Skeletal muscle satellite cell (primary cell): ENCODE measurements at regions not wholly inside any gene's neighbourhood (a gene's known extent, or its start where the extent isn't known, plus 50 kb on each side); places are given as distances from the start of the nearest gene placed in this dataset.

Experiments used
- H3K27me3 ChIP-seq: 2 replicates; pipeline ENCODE4 v1.7.0; 2013; ENCODE audit warnings: low read length; ENCODE audit not compliant: control insufficient read depth, insufficient read depth
- H3K36me3 ChIP-seq: 2 replicates; pipeline ENCODE4 v1.7.0; 2013; ENCODE audit warnings: mild to moderate bottlenecking, control low read depth, low read length; ENCODE audit not compliant: insufficient read depth
- H3K4me1 ChIP-seq: 2 replicates; pipeline ENCODE4 v1.7.0; 2013; ENCODE audit warnings: low read length; ENCODE audit not compliant: control insufficient read depth, insufficient read depth
- H3K4me2 ChIP-seq: 2 replicates; pipeline ENCODE4 v1.7.0; 2013; ENCODE audit warnings: mild to moderate bottlenecking, low read length
- H3K4me3 ChIP-seq: 2 replicates; pipeline ENCODE4 v1.7.0; 2013; ENCODE audit warnings: low read length
- H3K9ac ChIP-seq: 2 replicates; pipeline ENCODE4 v1.7.0; 2013; ENCODE audit warnings: mild to moderate bottlenecking, low read depth, low read length, moderate library complexity
- H3K9me3 ChIP-seq: replicated peaks from 2 replicates; pipeline ENCODE4 v1.7.0; 2013; ENCODE audit warnings: mild to moderate bottlenecking, control low read depth, low read length

DNA sequence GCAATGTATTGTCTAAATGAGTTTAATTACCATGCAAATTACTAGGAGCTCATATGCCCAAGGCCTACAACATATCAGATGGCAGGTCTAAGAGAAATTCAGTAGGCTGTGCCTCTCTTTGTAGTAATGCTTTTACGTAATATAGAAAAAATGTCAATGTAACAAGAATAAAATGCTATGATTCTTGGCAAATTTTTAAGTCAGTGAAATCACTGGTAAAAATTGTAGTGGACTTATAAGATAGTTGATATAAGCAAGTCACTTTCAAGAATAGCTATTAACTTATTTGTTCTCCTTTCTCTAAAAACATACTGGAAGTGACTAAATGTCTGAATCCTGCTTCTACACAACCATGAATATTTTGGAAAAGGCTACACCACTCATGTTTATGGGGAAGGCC is 707.8 kb downstream of the TUSC7 start:
- H3K9ac ChIP-seq: no peak overlapping the region
- no peaks in the 10 kb centered on the region for H3K27me3 ChIP-seq
- no peaks in the 10 kb centered on the region for H3K36me3 ChIP-seq
- no peaks in the 10 kb centered on the region for H3K9me3 ChIP-seq
- no peak overlapping the region for H3K4me2 ChIP-seq
- H3K4me1 ChIP-seq: no peaks in the 10 kb centered on the region
- H3K4me3 ChIP-seq: no peak overlapping the region

DNA sequence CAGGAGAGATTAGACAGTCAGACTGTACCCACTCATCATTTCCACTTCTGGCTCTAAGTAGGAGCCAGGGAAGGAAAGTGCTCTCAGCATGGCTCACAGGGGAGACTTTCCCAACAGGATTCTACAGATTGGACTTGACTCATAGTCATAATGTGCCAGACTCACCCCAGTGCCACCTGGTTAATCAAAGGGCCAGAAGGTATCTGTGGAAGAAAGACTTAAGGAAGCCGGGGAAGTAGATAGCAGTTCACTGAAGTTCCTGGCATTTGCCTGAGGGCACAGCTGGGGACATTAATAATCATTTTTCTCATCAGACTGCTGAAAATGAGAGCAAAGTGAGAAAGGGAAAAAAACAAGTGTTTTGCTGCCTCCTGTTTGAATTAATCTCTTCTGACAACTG is 717.5 kb downstream of the TUSC7 start:
- Histone ChIP-seq H3K27me3 (no peaks in the 10 kb centered on the region), H3K36me3 (no peaks in the 10 kb centered on the region), H3K9me3 (no peaks in the 10 kb centered on the region), H3K9ac (no peak overlapping the region), H3K4me2 (no peak overlapping the region), H3K4me1 (no peaks in the 10 kb centered on the region), H3K4me3 (no peak overlapping the region)

DNA sequence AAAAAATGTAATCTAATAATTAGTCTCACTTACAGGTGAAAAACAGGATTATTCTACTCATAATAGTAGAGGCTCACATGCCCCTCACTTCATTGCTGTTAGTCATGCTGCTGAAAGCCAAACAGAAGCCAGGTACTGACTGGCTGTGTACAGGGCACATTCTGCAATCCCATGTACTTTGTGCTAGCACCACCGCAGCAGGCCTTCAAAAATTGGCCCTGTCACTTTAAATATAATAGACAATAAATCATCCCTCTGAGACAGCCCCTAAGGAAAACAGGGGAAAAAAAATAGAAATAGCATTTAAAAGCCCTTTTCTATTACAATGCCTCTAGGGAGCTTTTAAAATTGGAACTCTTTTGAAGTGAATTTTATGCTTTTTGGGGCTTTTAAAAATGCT is 723.8 kb downstream of the TUSC7 start:
- Histone ChIP-seq H3K9me3 (no peaks in the 10 kb centered on the region), H3K4me1 (no peaks in the 10 kb centered on the region), H3K36me3 (no peaks in the 10 kb centered on the region), H3K4me2 (no peak overlapping the region), H3K9ac (no peak overlapping the region), H3K27me3 (no peaks in the 10 kb centered on the region), H3K4me3 (no peak overlapping the region)

DNA sequence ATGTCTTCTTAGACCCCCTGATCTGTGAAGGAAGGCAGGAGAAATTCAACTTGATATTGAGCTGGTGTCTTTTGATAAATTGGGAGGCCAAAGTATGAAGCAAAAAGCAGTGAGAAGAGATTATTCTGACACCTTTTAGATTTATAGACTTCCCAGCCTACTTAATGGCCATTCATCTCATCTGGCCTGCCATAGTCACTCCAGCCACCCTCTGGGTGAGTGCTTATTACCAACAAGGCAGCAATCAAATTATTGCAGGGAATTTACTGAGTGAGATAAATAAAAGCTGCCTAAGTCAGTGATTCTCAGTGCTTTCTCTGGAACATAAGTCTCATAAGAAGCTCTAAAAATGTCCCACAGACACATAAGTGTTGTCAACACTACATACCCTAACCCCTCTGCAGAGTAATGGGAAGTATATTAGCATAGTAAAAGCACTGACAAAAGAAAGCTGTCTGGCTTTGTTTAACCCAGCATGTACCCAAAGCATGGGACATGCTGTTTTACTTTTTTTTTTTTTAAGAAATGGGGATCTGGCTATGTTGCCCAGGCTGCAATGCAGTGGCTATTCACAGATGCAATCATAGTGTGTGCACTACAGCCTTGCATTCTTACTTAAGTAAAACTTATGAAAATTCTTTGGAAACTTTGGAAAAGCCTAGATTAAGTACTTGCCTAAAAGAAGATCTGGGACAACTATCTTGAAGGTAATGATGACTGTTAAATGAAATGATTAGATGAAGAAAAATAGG is 725.3 kb downstream of the TUSC7 start:
- no peaks in the 10 kb centered on the region for H3K36me3 ChIP-seq
- no peak overlapping the region for H3K4me3 ChIP-seq
- H3K27me3 ChIP-seq: no peaks in the 10 kb centered on the region
- H3K9ac ChIP-seq: no peak overlapping the region
- no peak overlapping the region for H3K4me2 ChIP-seq
- H3K9me3 ChIP-seq: no peaks in the 10 kb centered on the region
- no peaks in the 10 kb centered on the region for H3K4me1 ChIP-seq

DNA sequence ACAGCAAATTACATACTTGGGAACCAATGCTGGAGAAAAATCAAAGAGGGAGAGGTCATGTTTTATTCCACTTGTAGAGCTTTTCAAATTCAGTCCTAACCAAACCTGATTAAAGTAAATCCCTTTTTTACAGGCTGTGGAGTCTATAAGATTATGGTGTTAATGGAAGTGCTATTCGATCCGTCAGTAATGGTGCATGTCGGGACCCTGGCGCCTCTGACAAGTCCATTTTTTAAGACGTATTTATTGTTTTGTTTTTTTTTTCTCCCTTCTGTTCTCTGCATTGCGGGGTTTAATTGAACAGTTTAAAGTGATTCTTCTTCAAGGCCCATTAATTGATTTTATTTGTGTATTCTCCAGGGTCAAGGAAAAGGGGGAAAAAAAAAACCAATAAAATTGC is 725.9 kb downstream of the TUSC7 start:
- Histone ChIP-seq H3K4me2 (no peak overlapping the region), H3K4me3 (no peak overlapping the region), H3K4me1 (no peaks in the 10 kb centered on the region), H3K27me3 (no peaks in the 10 kb centered on the region), H3K9me3 (no peaks in the 10 kb centered on the region), H3K9ac (no peak overlapping the region), H3K36me3 (no peaks in the 10 kb centered on the region)

DNA sequence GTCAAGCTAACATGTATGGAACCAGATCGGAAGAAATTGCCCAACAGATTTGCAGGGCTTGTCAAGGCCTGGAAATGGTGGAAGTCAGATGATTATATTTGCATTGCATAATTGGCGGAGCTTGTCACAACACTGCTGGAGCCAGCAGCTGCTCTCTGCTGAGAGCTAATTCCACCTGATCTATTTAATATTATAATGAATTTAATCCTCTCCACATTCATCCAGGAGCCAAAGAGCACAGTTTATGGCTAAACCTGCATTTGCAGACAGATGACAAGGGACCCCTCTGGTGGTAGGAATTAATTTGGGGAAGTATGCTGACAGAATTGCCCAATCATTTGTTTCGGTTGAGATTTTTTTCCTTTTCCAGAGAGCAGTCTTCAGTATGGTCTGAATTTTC is 730.2 kb downstream of the TUSC7 start:
- Histone ChIP-seq H3K36me3 (no peaks in the 10 kb centered on the region), H3K4me2 (no peak overlapping the region), H3K27me3 (no peaks in the 10 kb centered on the region), H3K4me1 (peaks cover 9% of the 10 kb centered on the region), H3K4me3 (no peak overlapping the region), H3K9me3 (no peaks in the 10 kb centered on the region), H3K9ac (no peak overlapping the region)

DNA sequence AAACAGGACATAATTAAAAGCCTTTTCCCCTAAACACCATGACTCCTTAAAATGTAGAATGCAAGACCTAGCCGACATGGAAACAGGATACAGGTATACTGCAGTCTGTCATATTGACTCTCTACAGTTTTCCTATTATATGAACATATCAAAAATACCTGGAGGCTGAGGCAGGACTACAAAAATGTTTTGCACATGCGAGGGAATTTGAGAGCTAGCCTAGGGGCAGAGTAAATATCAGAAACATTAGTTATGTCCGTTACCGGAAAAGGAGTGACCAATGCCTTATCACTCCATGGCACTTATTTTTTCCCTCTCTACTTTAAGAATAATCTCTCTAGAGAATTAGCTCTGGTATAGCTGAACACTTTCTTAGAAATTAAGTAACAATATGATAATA is 732.3 kb downstream of the TUSC7 start:
- Histone ChIP-seq H3K9ac (no peak overlapping the region), H3K27me3 (no peaks in the 10 kb centered on the region), H3K4me1 (peaks cover 9% of the 10 kb centered on the region), H3K36me3 (no peaks in the 10 kb centered on the region), H3K4me2 (no peak overlapping the region), H3K4me3 (no peak overlapping the region), H3K9me3 (no peaks in the 10 kb centered on the region)

DNA sequence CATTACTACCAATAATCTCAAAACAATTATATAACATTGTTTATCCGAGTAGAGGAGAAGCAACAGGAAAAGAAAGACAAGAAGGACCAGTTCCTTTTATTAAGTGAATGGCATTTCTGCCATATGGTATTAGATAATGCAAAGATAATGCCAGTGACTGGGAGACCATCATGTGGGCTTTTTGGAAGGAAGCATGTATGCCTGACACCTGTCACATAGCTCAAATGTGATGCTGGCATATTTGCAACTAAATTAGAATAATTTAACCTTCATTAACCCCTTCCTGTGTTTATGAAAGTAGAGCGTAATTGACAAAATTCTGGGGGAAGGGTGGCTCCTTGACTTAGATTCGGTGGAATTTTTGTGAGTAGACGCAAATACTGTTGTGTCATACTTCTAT is 733.0 kb downstream of the TUSC7 start:
- H3K4me1 ChIP-seq: peaks cover 9% of the 10 kb centered on the region
- peaks cover 3% of the 10 kb centered on the region for H3K27me3 ChIP-seq
- H3K36me3 ChIP-seq: no peaks in the 10 kb centered on the region
- no peak overlapping the region for H3K4me3 ChIP-seq
- H3K4me2 ChIP-seq: peak overlapping the region; percentile 10
- H3K9me3 ChIP-seq: no peaks in the 10 kb centered on the region
- H3K9ac ChIP-seq: no peak overlapping the region

DNA sequence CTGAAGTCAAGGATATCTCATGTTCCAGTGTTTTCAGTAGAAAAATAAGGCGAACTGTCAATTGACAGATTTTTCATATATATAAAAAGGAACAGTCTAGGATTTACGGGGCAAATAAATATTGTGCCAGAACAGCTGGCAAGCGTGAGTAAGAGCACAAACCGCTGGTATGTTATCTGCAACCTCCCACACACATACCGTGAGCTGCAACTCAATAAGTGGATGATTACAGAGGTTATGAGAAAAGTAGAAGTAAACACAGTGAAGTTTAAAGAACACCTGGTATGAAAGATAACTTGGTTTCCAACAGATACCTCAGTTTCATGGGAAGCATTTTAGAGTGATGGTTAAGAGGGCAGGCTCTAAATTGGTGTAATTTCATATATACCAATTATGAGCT is 733.4 kb downstream of the TUSC7 start:
- Histone ChIP-seq H3K36me3 (no peaks in the 10 kb centered on the region), H3K27me3 (peaks cover 3% of the 10 kb centered on the region), H3K4me1 (peaks cover 9% of the 10 kb centered on the region), H3K4me2 (peak overlapping the region; percentile 10), H3K9me3 (no peaks in the 10 kb centered on the region), H3K4me3 (no peak overlapping the region), H3K9ac (no peak overlapping the region)

DNA sequence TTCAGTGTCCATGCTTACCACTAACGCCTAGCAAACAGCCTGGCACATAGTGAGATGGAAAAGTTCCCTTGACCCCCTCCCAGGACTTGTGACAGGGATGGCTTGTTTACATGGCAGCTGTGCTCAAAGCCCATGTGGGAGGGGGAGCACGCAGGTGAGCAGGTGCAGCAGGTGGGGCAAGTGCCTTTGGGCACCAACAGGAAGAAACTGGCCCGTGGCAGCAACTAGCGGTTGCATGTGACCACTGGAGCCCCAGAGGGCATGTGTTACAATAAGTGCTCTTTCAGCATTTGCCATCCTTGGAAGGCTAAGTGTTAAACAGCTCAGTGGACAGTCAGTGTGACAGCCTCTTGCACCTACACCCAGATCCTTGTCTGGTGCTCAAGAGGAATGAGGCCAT is 734.6 kb downstream of the TUSC7 start:
- Histone ChIP-seq H3K9me3 (no peaks in the 10 kb centered on the region), H3K27me3 (peaks cover 3% of the 10 kb centered on the region), H3K4me3 (no peak overlapping the region), H3K9ac (no peak overlapping the region), H3K4me1 (peaks cover 9% of the 10 kb centered on the region), H3K36me3 (no peaks in the 10 kb centered on the region), H3K4me2 (no peak overlapping the region)

DNA sequence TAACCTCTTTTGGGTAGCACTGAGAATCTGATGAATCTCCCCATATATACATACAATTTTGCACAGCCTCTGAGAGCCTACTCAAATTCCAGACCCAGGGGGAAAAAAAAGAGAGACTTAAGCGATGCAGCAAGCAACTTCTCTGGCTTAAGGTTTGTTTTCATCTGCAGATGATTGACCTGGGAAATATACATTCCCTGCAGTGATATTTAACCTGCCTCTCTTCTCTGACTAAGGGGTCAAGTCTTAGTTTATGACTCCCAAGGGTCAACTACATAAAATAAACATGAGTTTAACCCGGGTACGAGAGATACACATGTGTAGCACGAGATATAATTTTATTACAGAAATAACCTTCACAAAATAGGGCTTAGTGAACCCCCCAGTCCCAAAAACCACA is 737.8 kb downstream of the TUSC7 start:
- H3K4me3 ChIP-seq: no peak overlapping the region
- peaks cover 9% of the 10 kb centered on the region for H3K4me1 ChIP-seq
- H3K4me2 ChIP-seq: no peak overlapping the region
- no peaks in the 10 kb centered on the region for H3K9me3 ChIP-seq
- peaks cover 3% of the 10 kb centered on the region for H3K27me3 ChIP-seq
- H3K36me3 ChIP-seq: no peaks in the 10 kb centered on the region
- H3K9ac ChIP-seq: no peak overlapping the region

DNA sequence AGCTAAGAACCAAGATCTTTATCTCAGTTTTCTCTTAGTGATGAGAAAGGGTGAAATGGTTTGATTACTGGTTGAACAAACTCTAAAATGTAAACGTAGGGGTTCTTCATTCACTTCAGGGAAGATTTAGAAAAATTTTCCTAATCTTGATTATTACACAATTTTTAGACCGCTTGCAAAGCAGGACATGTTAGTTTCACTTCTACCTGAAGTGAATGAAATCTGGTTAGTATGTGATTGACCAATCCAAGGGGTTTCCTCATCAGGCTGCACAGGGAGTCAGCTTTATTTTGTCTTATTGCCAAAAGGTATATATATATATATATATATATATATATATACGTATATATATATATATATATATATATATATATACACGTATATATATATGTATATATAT is 740.4 kb downstream of the TUSC7 start:
- H3K27me3 ChIP-seq: peaks cover 3% of the 10 kb centered on the region

More for the DNA sequence above, 740.4 kb downstream of the TUSC7 start:
- H3K9ac ChIP-seq: no peak overlapping the region
- no peaks in the 10 kb centered on the region for H3K9me3 ChIP-seq
- no peaks in the 10 kb centered on the region for H3K4me1 ChIP-seq
- no peaks in the 10 kb centered on the region for H3K36me3 ChIP-seq
- no peak overlapping the region for H3K4me3 ChIP-seq
- no peak overlapping the region for H3K4me2 ChIP-seq
